ENCODE measurements at regions not wholly inside any gene's neighbourhood (a gene's known extent, or its start where the extent isn't known, plus 50 kb on each side); places are given as distances from the start of the nearest gene placed in this dataset.
A peak's percentile ranks its signal among the peaks of the same experiment; 100 is the strongest.

GRCh38 chr4:181507180-181507835, 735.9 kb upstream of the TENM3 start:
- no peak for DNase-seq

GRCh38 chr4:181507938-181508337, 735.3 kb upstream of the TENM3 start:
- no peak for DNase-seq

- DNase-seq, result no peak
Measured at GRCh38 chr4:181508601-181509000, 734.6 kb upstream of the TENM3 start.

- DNase-seq, result no peak
Measured at GRCh38 chr4:181509073-181509472, 734.1 kb upstream of the TENM3 start.

GRCh38 chr4:181517491-181517890, 725.7 kb upstream of the TENM3 start:
- no peak for DNase-seq

- no peak for DNase-seq
Measured at GRCh38 chr4:181520790-181521189, 722.4 kb upstream of the TENM3 start.

- no peak for DNase-seq
Measured at GRCh38 chr4:181523973-181524372, 719.2 kb upstream of the TENM3 start.

GRCh38 chr4:181524499-181524898, 718.7 kb upstream of the TENM3 start:
- no peak for DNase-seq

GRCh38 chr4:181525634-181526033, 717.6 kb upstream of the TENM3 start:
- no peak for DNase-seq

GRCh38 chr4:181528570-181529184, 714.5 kb upstream of the TENM3 start:
- DNase-seq, result peak; percentile 66

GRCh38 chr4:181529537-181529936, 713.7 kb upstream of the TENM3 start:
- no peak for DNase-seq

GRCh38 chr4:181536196-181536746, 706.9 kb upstream of the TENM3 start:
- no peak for DNase-seq

GRCh38 chr4:181536811-181537434, 706.3 kb upstream of the TENM3 start:
- no peak for DNase-seq

GRCh38 chr4:181538431-181538830, 704.8 kb upstream of the TENM3 start:
- no peak for DNase-seq

GRCh38 chr4:181541396-181541795, 701.8 kb upstream of the TENM3 start:
- DNase-seq, result no peak

- no peak for DNase-seq
Measured at GRCh38 chr4:181548873-181549575, 694.2 kb upstream of the TENM3 start.

- no peak for DNase-seq
Measured at GRCh38 chr4:181549576-181550188, 693.5 kb upstream of the TENM3 start.

GRCh38 chr4:181550381-181550780, 692.8 kb upstream of the TENM3 start:
- no peak for DNase-seq

GRCh38 chr4:181559637-181560036, 683.6 kb upstream of the TENM3 start:
- DNase-seq, result no peak

- DNase-seq, result no peak
Measured at GRCh38 chr4:181562399-181562798, 680.8 kb upstream of the TENM3 start.

GRCh38 chr4:181564625-181565024, 678.6 kb upstream of the TENM3 start:
- no peak for DNase-seq

GRCh38 chr4:181566490-181566889, 676.7 kb upstream of the TENM3 start:
- no peak for DNase-seq

- peak; percentile 45 for DNase-seq
Measured at GRCh38 chr4:181569553-181569952, 673.6 kb upstream of the TENM3 start.
